GM12874 (cell line): ENCODE measurements at regions not wholly inside any gene's neighbourhood (a gene's known extent, or its start where the extent isn't known, plus 50 kb on each side); places are given as distances from the start of the nearest gene placed in this dataset.

ENCODE experiments used
- CTCF ChIP-seq: IDR thresholded peaks from 2 replicates; pipeline ENCODE4 v1.5.1; 2011; ENCODE audit warnings: low read depth, mild to moderate bottlenecking, control low read depth, low read length, moderate library complexity; ENCODE audit not compliant: insufficient read depth

- TF ChIP-seq CTCF: no peak
Observed at GRCh38 chr4:146998157-146998556, 52.5 kb upstream of the TTC29 start.

GRCh38 chr4:147003956-147004809 lies 58.5 kb upstream of the TTC29 start:
- TF ChIP-seq CTCF: no peak

DNA sequence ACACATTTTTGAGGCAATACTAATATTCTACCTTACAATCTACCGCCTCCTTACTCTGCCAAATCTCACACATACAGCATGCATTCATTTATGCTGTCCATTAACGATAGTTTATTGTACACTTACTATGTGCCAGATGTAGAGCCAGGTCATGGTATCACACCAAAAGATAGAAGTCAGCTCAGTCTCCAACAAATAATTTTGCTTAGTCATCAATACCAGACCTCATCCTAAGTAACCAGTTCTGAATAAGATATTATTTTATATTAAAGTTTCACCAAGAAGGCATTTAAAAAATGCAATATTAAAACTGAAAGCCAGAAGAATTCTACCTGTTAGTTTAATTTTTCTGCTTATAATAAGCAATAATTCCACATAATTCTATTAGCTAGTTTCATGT lies 60.6 kb upstream of the TTC29 start:
- no peak for TF ChIP-seq CTCF

DNA sequence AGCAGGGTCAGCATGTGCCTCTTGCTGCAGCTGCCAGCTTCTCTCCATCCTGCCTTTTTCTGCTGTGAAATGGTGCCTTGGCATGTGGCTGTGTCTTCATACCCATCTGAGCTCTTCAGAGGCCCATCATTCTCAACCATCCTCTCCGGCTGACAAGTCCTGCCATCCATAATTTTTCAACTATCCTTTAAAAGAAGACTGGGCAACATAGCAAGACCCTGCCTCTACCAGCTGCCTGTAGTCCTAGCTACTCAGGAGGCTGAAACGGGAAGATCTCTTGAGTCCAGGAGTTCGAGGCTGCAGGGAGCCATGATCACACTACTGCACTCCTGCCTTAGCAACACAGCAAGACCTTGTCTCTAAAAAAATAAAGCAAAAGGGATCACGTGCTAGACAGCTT lies 64.2 kb upstream of the TTC29 start:
- TF ChIP-seq CTCF: no peak

- TF ChIP-seq CTCF: no peak
Observed at GRCh38 chr4:147011411-147011810, 65.7 kb upstream of the TTC29 start.

GRCh38 chr4:147012059-147012707 lies 66.5 kb upstream of the TTC29 start:
- TF ChIP-seq CTCF: no peak

DNA sequence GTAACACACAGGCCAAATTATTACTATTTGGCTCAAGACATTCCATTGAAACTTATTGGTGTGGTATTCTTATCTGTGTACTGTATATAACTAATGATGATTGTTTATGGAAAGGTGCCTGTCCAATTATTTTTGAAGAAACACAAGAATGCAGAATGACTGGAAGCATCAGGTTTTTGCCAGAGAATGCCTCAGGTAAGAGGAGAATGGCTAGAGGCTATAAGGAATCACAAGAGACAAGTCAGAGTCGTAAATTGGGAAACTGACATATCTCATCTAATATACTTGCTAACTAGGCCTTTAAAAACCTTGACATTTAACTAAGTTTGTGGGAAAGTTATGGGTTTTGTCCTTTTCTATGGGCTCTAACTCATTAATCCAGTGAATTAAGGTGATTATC lies 69.3 kb upstream of the TTC29 start:
- TF ChIP-seq CTCF: no peak
